Natural killer cell (primary cell): ENCODE measurements at regions not wholly inside any gene's neighbourhood (a gene's known extent, or its start where the extent isn't known, plus 50 kb on each side); places are given as distances from the start of the nearest gene placed in this dataset.

Experiments
- ATAC-seq, 3 donors: fragments of 150-1000 bp in 2 of 3; fragments of 200-7000 bp in 1 of 3; cut with Tn5 transposase; 1 replicate in 1 of 3; 2 replicates in 2 of 3; pipeline ENCODE4 v1.10.0; 2021; ENCODE audit warnings: mild to moderate bottlenecking in 2 of 3, moderate library complexity in 2 of 3
- DNase-seq, 2 donors: peaks; one replicate each; pipeline versions ENCODE4 v3.0.0 to v3.0.0-alpha.2; 2013 to 2021; ENCODE audit warnings: mixed read lengths in 1 of 2
- H3K27ac ChIP-seq: one replicate; pipeline ENCODE4 v1.5.1; 2013; ENCODE audit warnings: mild to moderate bottlenecking, low read length
- H3K27me3 ChIP-seq: one replicate; pipeline ENCODE4 v1.6.1; 2013; ENCODE audit warnings: low read length; ENCODE audit not compliant: control insufficient read depth, insufficient read depth
- H3K36me3 ChIP-seq: one replicate; pipeline ENCODE4 v1.6.1; 2013; ENCODE audit warnings: low read length; ENCODE audit not compliant: control insufficient read depth, insufficient read depth
- H3K4me1 ChIP-seq: one replicate; pipeline ENCODE4 v1.6.1; 2013; ENCODE audit warnings: low read length; ENCODE audit not compliant: control insufficient read depth, insufficient read depth
- H3K4me3 ChIP-seq: one replicate; pipeline ENCODE4 v1.5.1; 2013; ENCODE audit warnings: low read length
- H3K9me3 ChIP-seq: one replicate; pipeline ENCODE4 v1.6.1; 2013; ENCODE audit warnings: low read length; ENCODE audit not compliant: control insufficient read depth, insufficient read depth
- H3K27ac Mint-ChIP-seq, 2 donors: one replicate each; pipeline ENCODE4 v1.8.0; 2022; ENCODE audit warnings: mild to moderate bottlenecking in 2 of 2, mixed read lengths in 2 of 2, moderate library complexity in 1 of 2
- H3K27me3 Mint-ChIP-seq, 2 donors: one replicate each; pipeline ENCODE4 v1.8.0; 2022; ENCODE audit warnings: low read depth in 2 of 2, mixed read lengths in 2 of 2
- H3K36me3 Mint-ChIP-seq: one replicate; pipeline ENCODE4 v1.8.0; 2022; ENCODE audit warnings: mixed read lengths
- H3K4me1 Mint-ChIP-seq, 2 donors: one replicate each; pipeline ENCODE4 v1.8.0; 2022; ENCODE audit warnings: mixed read lengths in 2 of 2
- H3K4me3 Mint-ChIP-seq: one replicate; pipeline ENCODE4 v1.8.0; 2022; ENCODE audit warnings: mild to moderate bottlenecking, moderate library complexity, mixed read lengths
- H3K9me3 Mint-ChIP-seq, 2 donors: one replicate each; pipeline ENCODE4 v1.8.0; 2022; ENCODE audit warnings: mixed read lengths in 2 of 2
- WGBS: methylation state at CpG from one replicate; pipeline ENCODE4 v1.1.7; 2013; ENCODE audit warnings: missing lambda C conversion rate; ENCODE audit not compliant: insufficient coverage; 5-methylcytosine and 5-hydroxymethylcytosine counted together
- intact Hi-C: fragments of 100-400 bp; cut with micrococcal nuclease; formaldehyde crosslinking; loops from one replicate; pipeline ENCODE4 v1.14.2; 2022
- TF ChIP-seq, protein P1 (sequence below): fragments of 200-600 bp; IDR thresholded peaks from one replicate; pipeline ENCODE4 v1.8.0; 2022; ENCODE audit warnings: antibody characterized with exemption

DNA sequence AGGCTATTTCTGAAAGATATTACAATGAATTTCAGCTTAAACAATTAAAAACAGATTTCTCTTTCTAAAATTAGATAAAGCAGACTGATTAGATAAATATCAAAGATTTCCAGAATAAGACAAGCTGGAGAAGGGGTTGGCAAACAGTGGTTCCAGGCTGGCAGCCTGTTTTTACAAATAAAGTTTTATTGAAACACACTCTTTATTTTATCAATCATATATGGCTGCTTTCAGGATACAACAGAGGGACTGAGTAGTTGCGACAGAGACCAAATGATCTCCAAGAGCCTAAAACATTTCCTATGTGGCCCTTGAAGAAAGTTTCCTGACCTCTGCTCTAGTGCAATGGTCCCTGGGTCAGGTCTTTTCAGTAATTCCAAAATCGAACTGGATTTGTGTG is 65.6 kb upstream of the IYD start:
- DNase-seq (no peak), ATAC-seq (no peak)
- Mint-ChIP-seq H3K36me3 (no peaks in the 10 kb centered on the region), H3K27ac (no peak overlapping the region), H3K27me3 (peaks cover 15 to 22% of the 10 kb centered on the region in 2 donors), H3K4me3 (no peak overlapping the region), H3K9me3 (no peaks in the 10 kb centered on the region), H3K4me1 (no peaks in the 10 kb centered on the region)
- peaks cover 2% of the 10 kb centered on the region for H3K27me3 ChIP-seq
- H3K36me3 ChIP-seq, result no peaks in the 10 kb centered on the region
- 80% methylated on average over 2 of the region's 2 CpGs for WGBS
- intact Hi-C loops, result no loop called here
- H3K9me3 ChIP-seq, result no peaks in the 10 kb centered on the region
- no peak overlapping the region for H3K27ac ChIP-seq
- H3K4me3 ChIP-seq, result no peak overlapping the region
- TF ChIP-seq, protein P1, sequence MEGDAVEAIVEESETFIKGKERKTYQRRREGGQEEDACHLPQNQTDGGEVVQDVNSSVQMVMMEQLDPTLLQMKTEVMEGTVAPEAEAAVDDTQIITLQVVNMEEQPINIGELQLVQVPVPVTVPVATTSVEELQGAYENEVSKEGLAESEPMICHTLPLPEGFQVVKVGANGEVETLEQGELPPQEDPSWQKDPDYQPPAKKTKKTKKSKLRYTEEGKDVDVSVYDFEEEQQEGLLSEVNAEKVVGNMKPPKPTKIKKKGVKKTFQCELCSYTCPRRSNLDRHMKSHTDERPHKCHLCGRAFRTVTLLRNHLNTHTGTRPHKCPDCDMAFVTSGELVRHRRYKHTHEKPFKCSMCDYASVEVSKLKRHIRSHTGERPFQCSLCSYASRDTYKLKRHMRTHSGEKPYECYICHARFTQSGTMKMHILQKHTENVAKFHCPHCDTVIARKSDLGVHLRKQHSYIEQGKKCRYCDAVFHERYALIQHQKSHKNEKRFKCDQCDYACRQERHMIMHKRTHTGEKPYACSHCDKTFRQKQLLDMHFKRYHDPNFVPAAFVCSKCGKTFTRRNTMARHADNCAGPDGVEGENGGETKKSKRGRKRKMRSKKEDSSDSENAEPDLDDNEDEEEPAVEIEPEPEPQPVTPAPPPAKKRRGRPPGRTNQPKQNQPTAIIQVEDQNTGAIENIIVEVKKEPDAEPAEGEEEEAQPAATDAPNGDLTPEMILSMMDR, result no peak
- H3K4me1 ChIP-seq, result no peaks in the 10 kb centered on the region

DNA sequence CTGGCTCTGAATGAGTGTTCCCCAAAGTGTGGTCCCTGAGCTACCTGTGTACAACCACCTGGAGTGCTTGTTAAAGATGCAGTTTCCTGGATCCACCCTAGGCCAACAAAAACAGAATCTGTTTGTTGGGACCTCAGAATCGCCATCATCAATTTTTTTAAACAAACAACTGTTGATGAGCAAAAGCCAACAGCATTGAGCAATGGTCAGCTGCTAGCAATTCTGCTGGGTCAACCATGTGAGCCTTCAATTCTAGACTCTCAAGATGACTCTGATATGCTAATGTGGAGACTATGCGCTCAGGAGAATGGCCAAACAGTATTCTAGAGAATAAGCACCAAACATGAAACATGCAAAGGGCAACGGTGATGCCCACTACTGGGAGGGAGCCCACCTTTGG is 64.4 kb upstream of the IYD start:
- ATAC-seq, result no peak
- 91% methylated on average over 3 of the region's 3 CpGs for WGBS
- intact Hi-C loops, result no loop called here

DNA sequence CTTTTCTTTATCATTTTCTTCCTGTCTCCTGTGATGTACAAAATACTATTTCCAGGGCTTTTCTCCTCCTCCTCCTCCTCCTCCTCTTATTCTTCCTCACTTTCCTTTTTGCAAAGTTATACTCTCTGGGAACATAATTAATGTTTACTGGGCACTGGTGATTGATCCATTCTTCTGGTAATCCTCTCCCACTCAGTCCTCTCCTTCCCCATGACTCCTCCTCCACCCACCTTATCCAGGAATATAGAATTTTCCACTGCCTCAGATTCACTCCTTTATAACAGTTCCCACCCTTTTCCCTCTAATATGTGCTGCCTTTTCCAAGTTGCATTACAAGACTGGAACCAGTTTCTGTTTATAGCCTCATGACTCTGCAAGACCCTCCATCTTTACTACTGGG is 62.5 kb upstream of the IYD start:
- peaks cover 13 to 16% of the 10 kb centered on the region in 2 donors for H3K27me3 Mint-ChIP-seq
- no peak for ATAC-seq
- DNase-seq, result no peak
- H3K27ac ChIP-seq, result no peak overlapping the region
- TF ChIP-seq, protein P1, result no peak
- no peak overlapping the region for H3K4me3 ChIP-seq
- H3K9me3 ChIP-seq, result no peaks in the 10 kb centered on the region
- H3K36me3 ChIP-seq, result no peaks in the 10 kb centered on the region
- peaks cover 21 to 22% of the 10 kb centered on the region in 2 donors for H3K4me1 Mint-ChIP-seq
- intact Hi-C loops, result no loop called here
- no peaks in the 10 kb centered on the region for H3K9me3 Mint-ChIP-seq
- peaks cover 2% of the 10 kb centered on the region for H3K27me3 ChIP-seq
- no peak overlapping the region for H3K27ac Mint-ChIP-seq
- no peak overlapping the region for H3K4me3 Mint-ChIP-seq
- H3K4me1 ChIP-seq, result peaks cover 23% of the 10 kb centered on the region
- H3K36me3 Mint-ChIP-seq, result no peaks in the 10 kb centered on the region

More for the DNA sequence above, 64.4 kb upstream of the IYD start:
- H3K27me3 ChIP-seq, result peaks cover 2% of the 10 kb centered on the region
- no peak overlapping the region for H3K27ac Mint-ChIP-seq
- H3K36me3 Mint-ChIP-seq, result no peaks in the 10 kb centered on the region
- H3K4me3 ChIP-seq, result no peak overlapping the region
- no peaks in the 10 kb centered on the region for H3K9me3 ChIP-seq
- H3K9me3 Mint-ChIP-seq, result no peaks in the 10 kb centered on the region
- peaks cover 16 to 17% of the 10 kb centered on the region in 2 donors for H3K27me3 Mint-ChIP-seq
- no peaks in the 10 kb centered on the region for H3K36me3 ChIP-seq
- TF ChIP-seq, protein P1, result no peak
- no peak overlapping the region for H3K4me3 Mint-ChIP-seq
- H3K4me1 ChIP-seq, result peaks cover 4% of the 10 kb centered on the region
- H3K27ac ChIP-seq, result no peak overlapping the region
- peaks cover 6% of the 10 kb centered on the region in 2 donors for H3K4me1 Mint-ChIP-seq
- DNase-seq, result no peak

DNA sequence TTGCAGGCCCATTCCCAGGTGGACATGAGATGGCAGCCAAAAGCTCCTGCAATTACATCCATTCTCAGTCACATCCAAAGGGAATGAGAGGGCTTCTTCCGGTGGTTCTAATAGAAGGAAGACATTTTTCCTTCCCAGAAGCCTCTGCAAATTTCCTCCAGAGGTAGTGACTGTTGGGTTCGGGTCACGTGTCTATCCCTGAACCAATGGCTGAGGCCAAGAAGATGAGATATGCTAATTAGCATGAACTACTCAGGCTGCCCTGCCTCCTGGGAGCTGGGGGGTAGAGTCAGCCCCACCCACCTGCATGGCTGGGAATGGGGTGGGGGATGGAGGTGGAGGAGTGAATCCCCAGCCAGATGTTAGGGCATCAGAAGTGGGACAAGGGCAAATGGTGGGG is 61.3 kb upstream of the IYD start:
- H3K4me3 Mint-ChIP-seq, result no peak overlapping the region
- Histone ChIP-seq H3K27ac (no peak overlapping the region), H3K4me1 (peaks cover 34% of the 10 kb centered on the region), H3K4me3 (no peak overlapping the region), H3K36me3 (no peaks in the 10 kb centered on the region), H3K27me3 (peaks cover 2% of the 10 kb centered on the region), H3K9me3 (no peaks in the 10 kb centered on the region)
- intact Hi-C loops, result no loop called here
- WGBS, result 94% methylated on average over 3 of the region's 3 CpGs
- H3K9me3 Mint-ChIP-seq, result no peaks in the 10 kb centered on the region
- TF ChIP-seq, protein P1, result no peak
- ATAC-seq, result no peak
- H3K27me3 Mint-ChIP-seq, result peaks cover 11 to 16% of the 10 kb centered on the region in 2 donors
- H3K27ac Mint-ChIP-seq, result no peak overlapping the region
- H3K36me3 Mint-ChIP-seq, result no peaks in the 10 kb centered on the region
- peaks cover 31% of the 10 kb centered on the region in 2 donors for H3K4me1 Mint-ChIP-seq
- DNase-seq, result no peak
